ENCODE measurements at regions not wholly inside any gene's neighbourhood (a gene's known extent, or its start where the extent isn't known, plus 50 kb on each side); places are given as distances from the start of the nearest gene placed in this dataset.

DNA sequence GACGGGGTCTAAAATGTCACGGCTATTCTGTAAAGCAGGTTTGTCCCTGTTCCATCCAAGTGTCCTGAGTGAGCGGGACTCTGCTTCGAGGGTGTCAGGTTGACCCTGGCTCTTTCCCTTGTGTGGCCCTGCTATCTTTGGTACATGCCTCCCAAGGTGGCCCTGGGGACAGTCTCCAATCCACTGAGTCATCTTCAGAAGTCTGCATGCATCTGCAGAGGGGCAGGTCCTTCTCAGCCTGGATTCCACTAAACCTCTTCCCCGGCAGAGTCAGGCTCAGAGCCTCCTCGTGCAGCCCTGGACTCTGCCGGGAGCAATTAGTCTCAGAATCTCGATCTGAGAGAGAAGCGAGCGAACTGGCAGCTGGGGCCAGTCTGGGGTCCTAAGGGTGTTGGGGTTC, 50.1 kb upstream of the KCNJ15 start:
- Histone ChIP-seq H3K36me3 (no peaks in the 10 kb centered on the region), H3K9me3 (no peaks in the 10 kb centered on the region), H3K4me3 (no peak overlapping the region), H3K27me3 (no peaks in the 10 kb centered on the region), H3K27ac (no peak overlapping the region), H3K4me1 (no peaks in the 10 kb centered on the region)
- DNase-seq (no peak), ATAC-seq (no peak)
- TF ChIP-seq, protein P1, sequence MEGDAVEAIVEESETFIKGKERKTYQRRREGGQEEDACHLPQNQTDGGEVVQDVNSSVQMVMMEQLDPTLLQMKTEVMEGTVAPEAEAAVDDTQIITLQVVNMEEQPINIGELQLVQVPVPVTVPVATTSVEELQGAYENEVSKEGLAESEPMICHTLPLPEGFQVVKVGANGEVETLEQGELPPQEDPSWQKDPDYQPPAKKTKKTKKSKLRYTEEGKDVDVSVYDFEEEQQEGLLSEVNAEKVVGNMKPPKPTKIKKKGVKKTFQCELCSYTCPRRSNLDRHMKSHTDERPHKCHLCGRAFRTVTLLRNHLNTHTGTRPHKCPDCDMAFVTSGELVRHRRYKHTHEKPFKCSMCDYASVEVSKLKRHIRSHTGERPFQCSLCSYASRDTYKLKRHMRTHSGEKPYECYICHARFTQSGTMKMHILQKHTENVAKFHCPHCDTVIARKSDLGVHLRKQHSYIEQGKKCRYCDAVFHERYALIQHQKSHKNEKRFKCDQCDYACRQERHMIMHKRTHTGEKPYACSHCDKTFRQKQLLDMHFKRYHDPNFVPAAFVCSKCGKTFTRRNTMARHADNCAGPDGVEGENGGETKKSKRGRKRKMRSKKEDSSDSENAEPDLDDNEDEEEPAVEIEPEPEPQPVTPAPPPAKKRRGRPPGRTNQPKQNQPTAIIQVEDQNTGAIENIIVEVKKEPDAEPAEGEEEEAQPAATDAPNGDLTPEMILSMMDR (IDR thresholded peaks at IDR 0.05), result no peak
- intact Hi-C loops (cut with DNase I), result no loop called here
